ENCODE measurements at regions not wholly inside any gene's neighbourhood (a gene's known extent, or its start where the extent isn't known, plus 50 kb on each side); places are given as distances from the start of the nearest gene placed in this dataset.
"Not testable (repeated sequence)": the region's sequence is repeated elsewhere in the genome, so short reads cannot be mapped to it uniquely, and the experiment has no call there.

GRCh38 chr6:66499851-66500250 lies 792.8 kb upstream of the EYS start:
- DNase-seq: no peak

GRCh38 chr6:66496659-66497058 lies 789.6 kb upstream of the EYS start:
- DNase-seq: no peak

- not testable (repeated sequence) for DNase-seq
These were observed 787.6 kb upstream of the EYS start for GRCh38 chr6:66494643-66495042.

- no peak for DNase-seq
These were observed 782.4 kb upstream of the EYS start for GRCh38 chr6:66489269-66489987.

GRCh38 chr6:66481216-66481615 lies 774.2 kb upstream of the EYS start:
- DNase-seq: no peak

GRCh38 chr6:66478705-66479104 lies 771.7 kb upstream of the EYS start:
- DNase-seq: no peak

GRCh38 chr6:66435321-66435720 lies 728.3 kb upstream of the EYS start:
- DNase-seq: no peak

- no peak for DNase-seq
These were observed 722.2 kb upstream of the EYS start for GRCh38 chr6:66429210-66429609.

GRCh38 chr6:66423047-66423446 lies 716.0 kb upstream of the EYS start:
- no peak for DNase-seq

- DNase-seq: no peak
These were observed 714.5 kb upstream of the EYS start for GRCh38 chr6:66421570-66421969.

- DNase-seq: no peak
These were observed 711.9 kb upstream of the EYS start for GRCh38 chr6:66418906-66419305.

GRCh38 chr6:66403966-66404365 lies 696.9 kb upstream of the EYS start:
- DNase-seq: no peak

- DNase-seq: no peak
These were observed 695.8 kb upstream of the EYS start for GRCh38 chr6:66402873-66403272.

- no peak for DNase-seq
These were observed 689.5 kb upstream of the EYS start for GRCh38 chr6:66396549-66396948.

GRCh38 chr6:66396145-66396544 lies 689.1 kb upstream of the EYS start:
- no peak for DNase-seq

- DNase-seq: no peak
These were observed 683.4 kb upstream of the EYS start for GRCh38 chr6:66390393-66390792.

GRCh38 chr6:66376001-66376400 lies 669.0 kb upstream of the EYS start:
- DNase-seq: no peak

GRCh38 chr6:66369407-66369806 lies 662.4 kb upstream of the EYS start:
- DNase-seq: no peak

GRCh38 chr6:66362888-66363287 lies 655.9 kb upstream of the EYS start:
- no peak for DNase-seq

- no peak for DNase-seq
These were observed 654.9 kb upstream of the EYS start for GRCh38 chr6:66361886-66362285.

GRCh38 chr6:66357781-66358180 lies 650.8 kb upstream of the EYS start:
- DNase-seq: no peak

GRCh38 chr6:66355471-66355870 lies 648.4 kb upstream of the EYS start:
- no peak for DNase-seq

GRCh38 chr6:66344796-66345195 lies 637.8 kb upstream of the EYS start:
- DNase-seq: no peak

- DNase-seq: no peak
These were observed 633.7 kb upstream of the EYS start for GRCh38 chr6:66340736-66341135.

GRCh38 chr6:66336176-66336575 lies 629.1 kb upstream of the EYS start:
- no peak for DNase-seq

GRCh38 chr6:66328200-66328599 lies 621.2 kb upstream of the EYS start:
- DNase-seq: no peak
